ENCODE measurements at regions not wholly inside any gene's neighbourhood (a gene's known extent, or its start where the extent isn't known, plus 50 kb on each side); places are given as distances from the start of the nearest gene placed in this dataset.

DNA sequence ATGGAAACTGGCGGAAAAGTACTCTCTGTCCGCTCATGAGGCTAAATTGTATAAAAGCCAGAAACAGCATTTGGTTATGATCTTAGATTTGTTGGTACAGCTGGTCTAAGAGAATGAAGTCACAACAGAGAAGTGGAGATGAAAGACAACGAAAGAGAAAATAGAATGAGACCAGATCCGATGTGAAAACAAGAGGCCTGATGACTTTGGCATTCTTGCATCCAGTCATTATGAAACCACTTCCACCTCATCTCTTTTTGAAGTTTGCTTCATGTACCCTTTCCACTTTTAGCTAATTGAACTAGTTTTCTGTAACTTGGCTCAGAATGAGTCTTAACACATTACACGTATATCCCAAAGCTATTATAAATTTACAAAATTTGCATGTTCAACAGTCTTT is 1431.7 kb downstream of the LRRC4C start:
- no TSS peak for BruUV-seq (replicated peaks)
- in situ Hi-C loops (cut with HindIII; ENCODE audit: low pct_unique_long_range_greater_than_20kb, low sequenced_read_pairs), result no loop called here
- Histone ChIP-seq H3K36me3 (ENCODE audit: control insufficient read depth, insufficient read depth, low read length) (no peaks in the 10 kb centered on the region), H3K4me3 (ENCODE audit: low read depth in 2 of 2, low read length in 2 of 2) (no peak overlapping the region), H3K9me3 (ENCODE audit: control insufficient read depth, insufficient read depth, low read depth, low read length) (no peaks in the 10 kb centered on the region), H3K27ac (ENCODE audit: low read length) (no peak overlapping the region), H3K4me1 (ENCODE audit: control insufficient read depth, insufficient read depth, low read length) (no peaks in the 10 kb centered on the region), H3K27me3 (ENCODE audit: control insufficient read depth, insufficient read depth, low read length) (no peaks in the 10 kb centered on the region; the same call in 1 of the 2 replicates)
- ChIA-PET POLR2A (no interaction called here), CTCF (no interaction called here)
- DNase-seq (ENCODE audit: low read depth, low spot score), result no peak
- TF ChIP-seq TCF7L2 (IDR thresholded peaks at IDR 0.05; ENCODE audit: low read depth, low read length) (no peak), SIN3A (IDR thresholded peaks at IDR 0.05; ENCODE audit: borderline replicate concordance, insufficient read depth, low read depth, low read length) (no peak), POLR2AphosphoS5 (IDR thresholded peaks at IDR 0.05; ENCODE audit: low read depth, low read length) (no peak)
- TF ChIP-seq, protein P1, sequence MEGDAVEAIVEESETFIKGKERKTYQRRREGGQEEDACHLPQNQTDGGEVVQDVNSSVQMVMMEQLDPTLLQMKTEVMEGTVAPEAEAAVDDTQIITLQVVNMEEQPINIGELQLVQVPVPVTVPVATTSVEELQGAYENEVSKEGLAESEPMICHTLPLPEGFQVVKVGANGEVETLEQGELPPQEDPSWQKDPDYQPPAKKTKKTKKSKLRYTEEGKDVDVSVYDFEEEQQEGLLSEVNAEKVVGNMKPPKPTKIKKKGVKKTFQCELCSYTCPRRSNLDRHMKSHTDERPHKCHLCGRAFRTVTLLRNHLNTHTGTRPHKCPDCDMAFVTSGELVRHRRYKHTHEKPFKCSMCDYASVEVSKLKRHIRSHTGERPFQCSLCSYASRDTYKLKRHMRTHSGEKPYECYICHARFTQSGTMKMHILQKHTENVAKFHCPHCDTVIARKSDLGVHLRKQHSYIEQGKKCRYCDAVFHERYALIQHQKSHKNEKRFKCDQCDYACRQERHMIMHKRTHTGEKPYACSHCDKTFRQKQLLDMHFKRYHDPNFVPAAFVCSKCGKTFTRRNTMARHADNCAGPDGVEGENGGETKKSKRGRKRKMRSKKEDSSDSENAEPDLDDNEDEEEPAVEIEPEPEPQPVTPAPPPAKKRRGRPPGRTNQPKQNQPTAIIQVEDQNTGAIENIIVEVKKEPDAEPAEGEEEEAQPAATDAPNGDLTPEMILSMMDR (IDR thresholded peaks at IDR 0.05), result no peak
- TF ChIP-seq, protein P2, sequence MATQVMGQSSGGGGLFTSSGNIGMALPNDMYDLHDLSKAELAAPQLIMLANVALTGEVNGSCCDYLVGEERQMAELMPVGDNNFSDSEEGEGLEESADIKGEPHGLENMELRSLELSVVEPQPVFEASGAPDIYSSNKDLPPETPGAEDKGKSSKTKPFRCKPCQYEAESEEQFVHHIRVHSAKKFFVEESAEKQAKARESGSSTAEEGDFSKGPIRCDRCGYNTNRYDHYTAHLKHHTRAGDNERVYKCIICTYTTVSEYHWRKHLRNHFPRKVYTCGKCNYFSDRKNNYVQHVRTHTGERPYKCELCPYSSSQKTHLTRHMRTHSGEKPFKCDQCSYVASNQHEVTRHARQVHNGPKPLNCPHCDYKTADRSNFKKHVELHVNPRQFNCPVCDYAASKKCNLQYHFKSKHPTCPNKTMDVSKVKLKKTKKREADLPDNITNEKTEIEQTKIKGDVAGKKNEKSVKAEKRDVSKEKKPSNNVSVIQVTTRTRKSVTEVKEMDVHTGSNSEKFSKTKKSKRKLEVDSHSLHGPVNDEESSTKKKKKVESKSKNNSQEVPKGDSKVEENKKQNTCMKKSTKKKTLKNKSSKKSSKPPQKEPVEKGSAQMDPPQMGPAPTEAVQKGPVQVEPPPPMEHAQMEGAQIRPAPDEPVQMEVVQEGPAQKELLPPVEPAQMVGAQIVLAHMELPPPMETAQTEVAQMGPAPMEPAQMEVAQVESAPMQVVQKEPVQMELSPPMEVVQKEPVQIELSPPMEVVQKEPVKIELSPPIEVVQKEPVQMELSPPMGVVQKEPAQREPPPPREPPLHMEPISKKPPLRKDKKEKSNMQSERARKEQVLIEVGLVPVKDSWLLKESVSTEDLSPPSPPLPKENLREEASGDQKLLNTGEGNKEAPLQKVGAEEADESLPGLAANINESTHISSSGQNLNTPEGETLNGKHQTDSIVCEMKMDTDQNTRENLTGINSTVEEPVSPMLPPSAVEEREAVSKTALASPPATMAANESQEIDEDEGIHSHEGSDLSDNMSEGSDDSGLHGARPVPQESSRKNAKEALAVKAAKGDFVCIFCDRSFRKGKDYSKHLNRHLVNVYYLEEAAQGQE (IDR thresholded peaks at IDR 0.05; ENCODE audit: insufficient read depth in 1 of 2, low read depth in 2 of 2, low read length in 1 of 2), result no peak
- ATAC-seq, result no peak
- intact Hi-C loops (cut with micrococcal nuclease; ENCODE audit: unreplicated experiment), result no loop called here

DNA sequence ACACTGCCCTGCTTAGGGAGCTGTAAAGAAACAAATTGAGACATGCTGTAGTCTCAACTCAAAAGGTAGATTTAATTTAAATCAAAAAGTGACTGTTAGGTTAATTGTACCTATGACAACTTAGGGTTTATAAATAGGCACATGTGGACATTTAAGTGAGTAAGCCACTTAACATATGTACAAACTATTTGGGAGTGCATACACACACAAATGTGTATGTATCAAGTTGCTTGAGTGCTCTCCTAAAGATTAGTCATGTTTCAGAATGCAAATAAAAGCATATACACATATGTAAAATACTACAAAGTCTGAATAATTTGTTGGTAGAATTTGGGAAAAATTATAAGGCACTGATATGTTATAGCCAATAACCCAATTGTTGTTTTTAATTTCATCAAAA is 1435.7 kb downstream of the LRRC4C start:
- CTCF ChIA-PET, result no interaction called here

More for the DNA sequence above, 1435.7 kb downstream of the LRRC4C start:
- H3K9me3 ChIP-seq (ENCODE audit: control insufficient read depth, insufficient read depth, low read depth, low read length), result no peaks in the 10 kb centered on the region
- POLR2A ChIA-PET, result no interaction called here
- intact Hi-C loops (cut with micrococcal nuclease; ENCODE audit: unreplicated experiment) (no loop called here), in situ Hi-C loops (cut with HindIII; ENCODE audit: low pct_unique_long_range_greater_than_20kb, low sequenced_read_pairs) (no loop called here)
- H3K4me1 ChIP-seq (ENCODE audit: control insufficient read depth, insufficient read depth, low read length), result no peaks in the 10 kb centered on the region
- no peak overlapping the region for H3K27ac ChIP-seq (ENCODE audit: low read length)
- no peaks in the 10 kb centered on the region; the same call in 1 of the 2 replicates for H3K36me3 ChIP-seq (ENCODE audit: control insufficient read depth, insufficient read depth, low read length)
- DNase-seq (ENCODE audit: low read depth, low spot score), result no peak
- no peaks in the 10 kb centered on the region for H3K27me3 ChIP-seq (ENCODE audit: control insufficient read depth, insufficient read depth, low read length)
- TF ChIP-seq, protein P1 (IDR thresholded peaks at IDR 0.05), result no peak
- TF ChIP-seq TCF7L2 (IDR thresholded peaks at IDR 0.05; ENCODE audit: low read depth, low read length), result no peak
- TF ChIP-seq, protein P2 (IDR thresholded peaks at IDR 0.05; ENCODE audit: insufficient read depth in 1 of 2, low read depth in 2 of 2, low read length in 1 of 2), result no peak
- TF ChIP-seq POLR2AphosphoS5 (IDR thresholded peaks at IDR 0.05; ENCODE audit: low read depth, low read length), result no peak
- no peak for TF ChIP-seq SIN3A (IDR thresholded peaks at IDR 0.05; ENCODE audit: borderline replicate concordance, insufficient read depth, low read depth, low read length)
- no peak for ATAC-seq
- BruUV-seq (replicated peaks), result no TSS peak
- no peak overlapping the region for H3K4me3 ChIP-seq (ENCODE audit: low read depth in 2 of 2, low read length in 2 of 2)
